Astrocyte (in vitro differentiated cells and primary cell): ENCODE measurements at regions not wholly inside any gene's neighbourhood (a gene's known extent, or its start where the extent isn't known, plus 50 kb on each side); places are given as distances from the start of the nearest gene placed in this dataset.

Experiments
- CTCF ChIP-seq: IDR thresholded peaks from 2 replicates; pipeline ENCODE4 v1.5.1; 2011; ENCODE audit warnings: low read depth, mild to moderate bottlenecking, inconsistent platforms, low read length, moderate library complexity; ENCODE audit not compliant: insufficient read depth
- EZH2 ChIP-seq: IDR thresholded peaks from 2 replicates; pipeline ENCODE4 v1.6.1; 2012; ENCODE audit warnings: mild to moderate bottlenecking, low read length, inconsistent platforms; ENCODE audit not compliant: insufficient read depth

GRCh38 chr9:4921449-4921848 lies 63.6 kb upstream of the JAK2 start:
- no peak for TF ChIP-seq CTCF
- no peak for TF ChIP-seq EZH2
